DMS153 treated with DMSO at 0.1 percent for 48 hours (cell line): ENCODE measurements at regions not wholly inside any gene's neighbourhood (a gene's known extent, or its start where the extent isn't known, plus 50 kb on each side); places are given as distances from the start of the nearest gene placed in this dataset.
A peak's percentile ranks its signal among the peaks of the same experiment; 100 is the strongest.

Experiments
- DNase-seq: peaks from one replicate; lab custom pipeline; 2025; ENCODE audit not compliant: unreplicated experiment; lab: John Stamatoyannopoulos, UW

GRCh38 chr6:21844120-21844917 is 250.8 kb downstream of the SOX4 start:
- no peak for DNase-seq

- no peak for DNase-seq
Measured at GRCh38 chr6:21845018-21845417, 251.5 kb downstream of the SOX4 start.

GRCh38 chr6:21845439-21846140 is 252.0 kb downstream of the SOX4 start:
- no peak for DNase-seq

- DNase-seq = peak; percentile 93
Measured at GRCh38 chr6:21846541-21847451, 253.2 kb downstream of the SOX4 start.

GRCh38 chr6:21847711-21848480 is 254.3 kb downstream of the SOX4 start:
- DNase-seq = no peak

- no peak for DNase-seq
Measured at GRCh38 chr6:21850691-21851090, 257.1 kb downstream of the SOX4 start.

- DNase-seq = no peak
Measured at GRCh38 chr6:21855811-21856455, 262.4 kb downstream of the SOX4 start.

GRCh38 chr6:21856456-21856825 is 262.9 kb downstream of the SOX4 start:
- no peak for DNase-seq

GRCh38 chr6:21856844-21857243 is 263.3 kb downstream of the SOX4 start:
- DNase-seq = no peak

- DNase-seq = no peak
Measured at GRCh38 chr6:21858076-21858475, 264.5 kb downstream of the SOX4 start.

GRCh38 chr6:21859193-21859735 is 265.7 kb downstream of the SOX4 start:
- DNase-seq = no peak

GRCh38 chr6:21861942-21862341 is 268.4 kb downstream of the SOX4 start:
- no peak for DNase-seq

GRCh38 chr6:21864206-21864605 is 270.7 kb downstream of the SOX4 start:
- DNase-seq = no peak

GRCh38 chr6:21868226-21868625 is 274.7 kb downstream of the SOX4 start:
- no peak for DNase-seq

- no peak for DNase-seq
Measured at GRCh38 chr6:21869085-21869771, 275.7 kb downstream of the SOX4 start.

GRCh38 chr6:21870076-21870730 is 276.7 kb downstream of the SOX4 start:
- DNase-seq = no peak

- DNase-seq = no peak
Measured at GRCh38 chr6:21871831-21872230, 278.3 kb downstream of the SOX4 start.

- no peak for DNase-seq
Measured at GRCh38 chr6:21872749-21873148, 279.2 kb downstream of the SOX4 start.

GRCh38 chr6:21873562-21873961 is 280.0 kb downstream of the SOX4 start:
- DNase-seq = no peak
